ENCODE measurements at regions not wholly inside any gene's neighbourhood (a gene's known extent, or its start where the extent isn't known, plus 50 kb on each side); places are given as distances from the start of the nearest gene placed in this dataset.

GRCh38 chr7:121669144-121669543 is 203.8 kb upstream of the PTPRZ1 start:
- H3K9me3 ChIP-seq = peaks cover 0 to 6% (median 0%) of the 10 kb centered on the region in 3 donors
- H3K4me3 ChIP-seq = no peak overlapping the region
- DNase-seq = no peak
- no peak overlapping the region for H3K27ac ChIP-seq
- intact Hi-C loops (cut with DNase I) = no loop called here
- TF ChIP-seq CTCF (IDR thresholded peaks at IDR 0.05) (no peak), POLR2A (IDR thresholded peaks at IDR 0.05) (no peak)
- no peaks in the 10 kb centered on the region for H3K36me3 ChIP-seq (replicated peaks in 1 of 2; ENCODE audit: insufficient read depth in 1 of 2, low read depth in 2 of 2)
- no peaks in the 10 kb centered on the region for H3K4me1 ChIP-seq
- H3K27me3 ChIP-seq = no peaks in the 10 kb centered on the region
- no peak for ATAC-seq

GRCh38 chr7:121666306-121666705 is 206.7 kb upstream of the PTPRZ1 start:
- TF ChIP-seq CTCF (IDR thresholded peaks at IDR 0.05) (no peak), POLR2A (IDR thresholded peaks at IDR 0.05) (no peak)
- DNase-seq = no peak
- ATAC-seq = no peak
- 75 to 79% methylated on average over 1 of the region's 1 CpG for WGBS, 2 donors
- Histone ChIP-seq H3K9me3 (peaks cover 0 to 6% (median 0%) of the 10 kb centered on the region in 3 donors), H3K27ac (no peak overlapping the region), H3K4me1 (no peaks in the 10 kb centered on the region), H3K4me3 (no peak overlapping the region), H3K36me3 (replicated peaks in 1 of 2; ENCODE audit: insufficient read depth in 1 of 2, low read depth in 2 of 2) (no peaks in the 10 kb centered on the region), H3K27me3 (no peaks in the 10 kb centered on the region)
- intact Hi-C loops (cut with DNase I) = no loop called here

- no peak overlapping the region for H3K27ac ChIP-seq
- H3K27me3 ChIP-seq = no peaks in the 10 kb centered on the region
- 75 to 76% methylated on average over 1 of the region's 1 CpG for WGBS, 2 donors
- no peak overlapping the region for H3K4me3 ChIP-seq
- intact Hi-C loops (cut with DNase I) = no loop called here
- no peaks in the 10 kb centered on the region for H3K4me1 ChIP-seq
- no peaks in the 10 kb centered on the region for H3K9me3 ChIP-seq
- TF ChIP-seq POLR2A (IDR thresholded peaks at IDR 0.05) = no peak
- TF ChIP-seq CTCF (IDR thresholded peaks at IDR 0.05) = no peak
- ATAC-seq (no peak), DNase-seq (no peak)
- no peaks in the 10 kb centered on the region for H3K36me3 ChIP-seq (replicated peaks in 1 of 2; ENCODE audit: insufficient read depth in 1 of 2, low read depth in 2 of 2)
Measured at GRCh38 chr7:121643320-121643719, 229.6 kb upstream of the PTPRZ1 start.

- Histone ChIP-seq H3K4me1 (no peaks in the 10 kb centered on the region), H3K27ac (no peak overlapping the region), H3K4me3 (no peak overlapping the region), H3K27me3 (no peaks in the 10 kb centered on the region), H3K36me3 (replicated peaks in 1 of 2; ENCODE audit: insufficient read depth in 1 of 2, low read depth in 2 of 2) (no peaks in the 10 kb centered on the region), H3K9me3 (no peaks in the 10 kb centered on the region)
- 51 to 61% methylated on average over 5 of the region's 5 CpGs for WGBS, 2 donors
- intact Hi-C loops (cut with DNase I) = no loop called here
- no peak for ATAC-seq
- DNase-seq = no peak
- no peak for TF ChIP-seq POLR2A (IDR thresholded peaks at IDR 0.05)
Measured at GRCh38 chr7:121639705-121640104, 233.3 kb upstream of the PTPRZ1 start.

- DNase-seq (no peak), ATAC-seq (no peak)
- TF ChIP-seq POLR2A (IDR thresholded peaks at IDR 0.05) (no peak), CTCF (IDR thresholded peaks at IDR 0.05) (no peak)
- H3K27me3 ChIP-seq = no peaks in the 10 kb centered on the region
- H3K9me3 ChIP-seq = no peaks in the 10 kb centered on the region
- H3K36me3 ChIP-seq (replicated peaks in 1 of 2; ENCODE audit: insufficient read depth in 1 of 2, low read depth in 2 of 2) = no peaks in the 10 kb centered on the region
- H3K4me3 ChIP-seq = no peak overlapping the region
- intact Hi-C loops (cut with DNase I) = no loop called here
- WGBS, 2 donors = 75 to 85% methylated on average over 3 of the region's 3 CpGs
- no peaks in the 10 kb centered on the region for H3K4me1 ChIP-seq
- no peak overlapping the region for H3K27ac ChIP-seq
Measured at GRCh38 chr7:121638286-121638685, 234.7 kb upstream of the PTPRZ1 start.

All from body of pancreas (tissue), 4 donors.